GM12864 (cell line): ENCODE measurements at regions not wholly inside any gene's neighbourhood (a gene's known extent, or its start where the extent isn't known, plus 50 kb on each side); places are given as distances from the start of the nearest gene placed in this dataset.

Source experiments
- DNase-seq: peaks from one replicate; pipeline ENCODE4 v3.0.0-alpha.2; 2011; ENCODE audit warnings: low read depth
- H3K4me3 ChIP-seq: 2 replicates; pipeline ENCODE4 v1.5.1; 2011; ENCODE audit warnings: mild to moderate bottlenecking, low read depth, low read length, control low read depth
- CTCF ChIP-seq: IDR thresholded peaks from 2 replicates; pipeline ENCODE4 v1.5.1; 2011; ENCODE audit warnings: low read depth, mild to moderate bottlenecking, moderate library complexity, low read length, control low read depth, inconsistent platforms; ENCODE audit errors: missing control alignments

GRCh38 chr10:123577921-123578461 lies 88.2 kb upstream of the GPR26 start:
- TF ChIP-seq CTCF, result no peak
- DNase-seq, result no peak
- no peak overlapping the region for H3K4me3 ChIP-seq

- no peak overlapping the region for H3K4me3 ChIP-seq
- no peak for TF ChIP-seq CTCF
- no peak for DNase-seq
Measured at GRCh38 chr10:123578721-123579120, 87.4 kb upstream of the GPR26 start.

- DNase-seq, result no peak
- TF ChIP-seq CTCF, result no peak
- no peak overlapping the region for H3K4me3 ChIP-seq
Measured at GRCh38 chr10:123579675-123580074, 86.5 kb upstream of the GPR26 start.

- no peak for DNase-seq
- no peak for TF ChIP-seq CTCF
- no peak overlapping the region for H3K4me3 ChIP-seq
Measured at GRCh38 chr10:123580426-123580825, 85.7 kb upstream of the GPR26 start.

- TF ChIP-seq CTCF, result no peak
- no peak for DNase-seq
- H3K4me3 ChIP-seq, result no peak overlapping the region
Measured at GRCh38 chr10:123581656-123582055, 84.5 kb upstream of the GPR26 start.

GRCh38 chr10:123582084-123582989 lies 83.8 kb upstream of the GPR26 start:
- H3K4me3 ChIP-seq, result no peak overlapping the region
- DNase-seq, result no peak
- peak; percentile 91 for TF ChIP-seq CTCF
